ENCODE measurements at regions not wholly inside any gene's neighbourhood (a gene's known extent, or its start where the extent isn't known, plus 50 kb on each side); places are given as distances from the start of the nearest gene placed in this dataset.

- TF ChIP-seq, protein P1, sequence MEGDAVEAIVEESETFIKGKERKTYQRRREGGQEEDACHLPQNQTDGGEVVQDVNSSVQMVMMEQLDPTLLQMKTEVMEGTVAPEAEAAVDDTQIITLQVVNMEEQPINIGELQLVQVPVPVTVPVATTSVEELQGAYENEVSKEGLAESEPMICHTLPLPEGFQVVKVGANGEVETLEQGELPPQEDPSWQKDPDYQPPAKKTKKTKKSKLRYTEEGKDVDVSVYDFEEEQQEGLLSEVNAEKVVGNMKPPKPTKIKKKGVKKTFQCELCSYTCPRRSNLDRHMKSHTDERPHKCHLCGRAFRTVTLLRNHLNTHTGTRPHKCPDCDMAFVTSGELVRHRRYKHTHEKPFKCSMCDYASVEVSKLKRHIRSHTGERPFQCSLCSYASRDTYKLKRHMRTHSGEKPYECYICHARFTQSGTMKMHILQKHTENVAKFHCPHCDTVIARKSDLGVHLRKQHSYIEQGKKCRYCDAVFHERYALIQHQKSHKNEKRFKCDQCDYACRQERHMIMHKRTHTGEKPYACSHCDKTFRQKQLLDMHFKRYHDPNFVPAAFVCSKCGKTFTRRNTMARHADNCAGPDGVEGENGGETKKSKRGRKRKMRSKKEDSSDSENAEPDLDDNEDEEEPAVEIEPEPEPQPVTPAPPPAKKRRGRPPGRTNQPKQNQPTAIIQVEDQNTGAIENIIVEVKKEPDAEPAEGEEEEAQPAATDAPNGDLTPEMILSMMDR (IDR thresholded peaks at IDR 0.05; ENCODE audit: poor library complexity): no peak
- no peak for TF ChIP-seq EZH2 (IDR thresholded peaks at IDR 0.05; ENCODE audit: borderline replicate concordance)
- no peak for TF ChIP-seq EZH2phosphoT487 (IDR thresholded peaks at IDR 0.05; ENCODE audit: low read depth, severe bottlenecking, unreplicated experiment)
Observed at GRCh38 chr21:39118061-39118460, 65.2 kb downstream of the PSMG1 start.
